HepG2 (cell line): ENCODE measurements at regions not wholly inside any gene's neighbourhood (a gene's known extent, or its start where the extent isn't known, plus 50 kb on each side); places are given as distances from the start of the nearest gene placed in this dataset.

Experiments used
- ATAC-seq: fragments of 200-7000 bp; cut with Tn5 transposase; 3 replicates; pipeline ENCODE4 v1.9.1; 2020; ENCODE audit warnings: mild to moderate bottlenecking, moderate library complexity
- BruUV-seq: library from RNA; stranded (reverse); fragments of 400-500 nt; replicated peaks from 2 replicates; lab custom pipeline; 2021; lab: Mats Ljungman, UMichigan
- CTCF ChIA-PET: fragments of 300-600 bp; formaldehyde crosslinking; extraction: SDS; loops from one replicate; lab custom pipeline; 2021; ENCODE audit warnings: low total read pairs, inconsistent platforms, low intra/inter-chr PET ratio; lab: Yijun Ruan, JAX
- POLR2A ChIA-PET: fragments of 350-600 bp; sonication (Branson Sonifier 250); formaldehyde crosslinking; loops from one replicate; lab custom pipeline; 2020; ENCODE audit warnings: antibody characterized with exemption, inconsistent platforms; lab: Yijun Ruan, JAX
- DNase-seq: peaks from one replicate; pipeline ENCODE4 v3.0.0-alpha.2; 2015; ENCODE audit warnings: low spot score
- FAIRE-seq: peaks from 3 replicates; lab custom pipeline; 2011; peaks lifted over from hg19 to GRCh38; lab: Jason Lieb, UNC
- H2AFZ ChIP-seq: one replicate; pipeline ENCODE4 v1.6.1; 2011; ENCODE audit warnings: low read length, inconsistent platforms
- H3K27ac ChIP-seq: fragments of 300-600 bp; 3 replicates; pipeline ENCODE4 v1.8.0; 2011; ENCODE audit warnings: mixed run types, mild to moderate bottlenecking, mixed read lengths, low read length, inconsistent platforms; ENCODE audit not compliant: insufficient read depth; ENCODE audit errors: extremely low read length
- H3K27me3 ChIP-seq, 2 experiments: fragments of 200-600 bp in 1 of 2; 2 replicates in 1 of 2; 3 replicates in 1 of 2; pipeline versions ENCODE4 v1.6.0 to v1.8.0; 2011; ENCODE audit warnings: low read length in 2 of 2, mild to moderate bottlenecking in 2 of 2, moderate library complexity in 2 of 2, inconsistent platforms in 1 of 2; ENCODE audit not compliant: insufficient read depth in 2 of 2, control insufficient read depth in 1 of 2
- H3K36me3 ChIP-seq, 2 experiments: fragments of 200-600 bp in 1 of 2; replicated peaks in 1 of 2; 2 replicates in 1 of 2; 3 replicates in 1 of 2; pipeline versions ENCODE4 v1.5.1 to v1.8.0; 2011; ENCODE audit warnings: low read length in 2 of 2, inconsistent platforms in 1 of 2; ENCODE audit not compliant: insufficient read depth in 2 of 2, control insufficient read depth in 1 of 2
- H3K4me1 ChIP-seq: 2 replicates; pipeline ENCODE4 v1.5.1; 2012; ENCODE audit warnings: low read length, inconsistent platforms; ENCODE audit not compliant: insufficient read depth
- H3K4me2 ChIP-seq: 2 replicates; pipeline ENCODE4 v1.6.0; 2011; ENCODE audit warnings: low read depth, low read length, inconsistent platforms
- H3K4me3 ChIP-seq, 3 experiments: fragments of 200-600 bp in 1 of 3; sonication (generic), shearing (Covaris generic) in 1 of 3; replicated peaks in 1 of 3; 2 replicates each; pipeline ENCODE4 v1.5.1; 2011 to 2016; ENCODE audit warnings: low read length in 3 of 3, inconsistent platforms in 2 of 3, low read depth in 2 of 3, mild to moderate bottlenecking in 2 of 3, control low read depth in 1 of 3, mixed read lengths in 1 of 3; ENCODE audit not compliant: insufficient read depth in 1 of 3
- H3K79me2 ChIP-seq: one replicate; pipeline ENCODE4 v1.6.1; 2011; ENCODE audit warnings: low read length, inconsistent platforms; ENCODE audit not compliant: insufficient read depth
- H3K9ac ChIP-seq: 2 replicates; pipeline ENCODE4 v1.6.0; 2011; ENCODE audit warnings: mild to moderate bottlenecking, low read depth, low read length, inconsistent platforms; ENCODE audit not compliant: insufficient read depth
- H3K9me3 ChIP-seq: 2 replicates; pipeline ENCODE4 v1.5.1; 2012; ENCODE audit warnings: mild to moderate bottlenecking, low read length
- H4K20me1 ChIP-seq: 2 replicates; pipeline ENCODE4 v1.6.0; 2011; ENCODE audit warnings: inconsistent platforms, mild to moderate bottlenecking, low read length, moderate library complexity; ENCODE audit not compliant: insufficient read depth
- MIER2 ChIP-seq: IDR thresholded peaks from 2 replicates; pipeline ENCODE4 v1.6.1; 2016; ENCODE audit warnings: missing biosample characterization, missing genetic modification reagents
- RBM22 ChIP-seq: fragments of 200-400 bp; formaldehyde crosslinking; optimal IDR thresholded peaks from 2 replicates; pipeline ENCODE3; 2017; ENCODE audit warnings: mild to moderate bottlenecking, low read length, moderate library complexity
- REL ChIP-seq: sonication (generic); formaldehyde crosslinking; conservative IDR thresholded peaks from 2 replicates; pipeline ENCODE4 v1.8.0; 2022; ENCODE audit warnings: mild to moderate bottlenecking, missing genetic modification reagents, moderate library complexity
- SMARCC2 ChIP-seq: fragments of 450-650 bp; IDR thresholded peaks from 2 replicates; pipeline ENCODE4 v1.6.1; 2017; ENCODE audit warnings: antibody characterized with exemption, mild to moderate bottlenecking
- ZFP82 ChIP-seq: sonication (generic); formaldehyde crosslinking; IDR thresholded peaks from 2 replicates; pipeline ENCODE4 v1.5.1; 2020; ENCODE audit warnings: mild to moderate bottlenecking, missing genetic modification reagents, borderline replicate concordance
- ZNF256 ChIP-seq: sonication (generic); formaldehyde crosslinking; conservative IDR thresholded peaks from 2 replicates; pipeline ENCODE4 v1.4.0; 2020; ENCODE audit warnings: missing genetic modification reagents
- ZNF432 ChIP-seq: sonication (generic); formaldehyde crosslinking; IDR thresholded peaks from 2 replicates; pipeline ENCODE4 v1.5.0; 2020; ENCODE audit warnings: missing genetic modification reagents, mild to moderate bottlenecking, borderline replicate concordance
- ZNF839 ChIP-seq: sonication (generic); formaldehyde crosslinking; IDR thresholded peaks from 2 replicates; pipeline ENCODE4 v1.4.0; 2020; ENCODE audit warnings: missing genetic modification reagents, mild to moderate bottlenecking, borderline replicate concordance
- WGBS: methylation state at CpG from one replicate; pipeline ENCODE4 v1.1.6; 2017; ENCODE audit warnings: low lambda C conversion rate; 5-methylcytosine and 5-hydroxymethylcytosine counted together
- in situ Hi-C: cut with HindIII; loops from 2 replicates; pipeline ENCODE4 v1.10.0; 2017; ENCODE audit warnings: low pct_unique_long_range_greater_than_20kb; ENCODE audit not compliant: extremely low pct_ligation_motif_present
- intact Hi-C: fragments of 100-400 bp; cut with micrococcal nuclease; formaldehyde crosslinking; loops from one replicate; pipeline ENCODE4 v1.10.0; 2022; ENCODE audit not compliant: unreplicated experiment

DNA sequence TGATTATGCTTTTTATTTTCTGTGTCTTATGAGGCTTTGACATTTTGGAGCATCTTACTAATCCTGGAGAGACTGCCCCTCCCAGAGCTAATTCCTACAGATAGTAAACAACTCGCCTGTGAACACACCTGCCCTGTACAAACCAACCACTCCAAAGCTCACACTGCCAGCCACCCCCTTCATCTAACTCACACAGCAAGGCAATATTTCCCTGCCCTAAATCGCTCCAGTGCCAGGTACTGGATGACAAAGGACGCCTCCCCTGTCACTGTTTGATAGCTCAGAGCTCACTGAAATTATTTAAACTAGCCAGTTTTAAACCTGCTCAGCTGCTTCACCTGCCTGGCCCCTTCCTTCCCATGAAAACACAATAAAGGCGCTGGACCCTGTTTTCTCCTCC, 535.1 kb upstream of the CELF2 start:
- no peak overlapping the region for H2AFZ ChIP-seq
- H3K9ac ChIP-seq = no peak overlapping the region
- H3K79me2 ChIP-seq = no peaks in the 10 kb centered on the region
- DNase-seq (no peak), FAIRE-seq (no peak), ATAC-seq (no peak)
- in situ Hi-C loops (no loop called here), intact Hi-C loops (no loop called here)
- no peaks in the 10 kb centered on the region for H3K4me1 ChIP-seq
- no peak overlapping the region for H3K27ac ChIP-seq
- ChIA-PET CTCF (no interaction called here), POLR2A (no interaction called here)
- H3K27me3 ChIP-seq = no peaks in the 10 kb centered on the region
- H4K20me1 ChIP-seq = no peaks in the 10 kb centered on the region
- no TSS peak for BruUV-seq
- no peaks in the 10 kb centered on the region for H3K36me3 ChIP-seq
- no peak overlapping the region for H3K4me3 ChIP-seq
- WGBS = 2% methylated on average over 4 of the region's 4 CpGs
- no peak for TF ChIP-seq ZNF256 (CRISPR knock-in tag)
- no peak for TF ChIP-seq ZNF432 (CRISPR knock-in tag)
- TF ChIP-seq RBM22 = no peak
- no peak for TF ChIP-seq ZNF839 (CRISPR knock-in tag)
- no peak for TF ChIP-seq ZFP82 (CRISPR knock-in tag)
- peaks cover 94% of the 10 kb centered on the region for H3K9me3 ChIP-seq
- no peak overlapping the region for H3K4me2 ChIP-seq

DNA sequence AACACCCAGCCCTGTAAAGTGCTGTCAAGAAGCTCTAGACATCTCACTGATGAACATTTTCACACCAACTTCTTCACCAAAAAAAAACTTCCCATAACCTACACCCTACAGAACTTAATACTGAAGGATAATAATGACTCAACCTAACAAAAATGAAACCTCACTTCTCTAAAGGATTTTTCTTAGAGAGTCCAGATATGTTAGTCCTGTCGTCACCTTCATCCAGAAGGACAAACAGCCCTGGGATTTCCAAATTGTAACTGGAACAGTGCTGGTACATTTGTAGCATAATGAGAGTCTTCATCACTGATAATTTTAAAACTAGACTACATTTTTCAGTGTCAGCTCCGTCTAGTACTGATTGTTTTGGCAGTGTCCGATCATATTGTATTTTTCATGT, 528.6 kb upstream of the CELF2 start:
- WGBS = 6% methylated on average over 3 of the region's 3 CpGs
- in situ Hi-C loops = no loop called here
- no peak overlapping the region for H3K4me2 ChIP-seq
- no peak for DNase-seq
- no peaks in the 10 kb centered on the region for H4K20me1 ChIP-seq
- TF ChIP-seq SMARCC2 = no peak
- no peak for TF ChIP-seq REL (CRISPR knock-in tag)
- no peak for TF ChIP-seq MIER2 (CRISPR knock-in tag)
- TF ChIP-seq, all 625 proteins: peak for 0
- intact Hi-C loops = no loop called here
- BruUV-seq = no TSS peak
- Histone ChIP-seq H3K36me3 (no peaks in the 10 kb centered on the region), H3K9ac (no peak overlapping the region), H2AFZ (no peak overlapping the region), H3K4me3 (no peak overlapping the region), H3K4me1 (no peaks in the 10 kb centered on the region), H3K27ac (no peak overlapping the region), H3K27me3 (no peaks in the 10 kb centered on the region), H3K79me2 (no peaks in the 10 kb centered on the region), H3K9me3 (peaks cover 87% of the 10 kb centered on the region)
- POLR2A ChIA-PET = no interaction called here
- CTCF ChIA-PET = no interaction called here
- ATAC-seq (no peak), FAIRE-seq (no peak)
